Stimulated activated CD8-positive, alpha-beta memory T cell treated with anti-CD3 and anti-CD28 coated beads, Interleukin-7, amount 100 ng/mL, for 48 hours (primary cell): ENCODE measurements at regions not wholly inside any gene's neighbourhood (a gene's known extent, or its start where the extent isn't known, plus 50 kb on each side); places are given as distances from the start of the nearest gene placed in this dataset.
"Not testable (repeated sequence)": the region's sequence is repeated elsewhere in the genome, so short reads cannot be mapped to it uniquely, and the experiment has no call there.

ENCODE experiments used
- DNase-seq, 2 donors: peaks; one replicate each; pipeline ENCODE4 v3.0.0-alpha.2; 2020; ENCODE audit warnings: low read depth in 1 of 2; ENCODE audit errors: extremely low read depth in 1 of 2

- no peak for DNase-seq
Observed at GRCh38 chr6:4341078-4341797, 205.9 kb upstream of the ECI2 start.

GRCh38 chr6:4340544-4340943 is 205.2 kb upstream of the ECI2 start:
- no peak for DNase-seq

GRCh38 chr6:4338884-4339283 is 203.5 kb upstream of the ECI2 start:
- no peak for DNase-seq

- no peak for DNase-seq
Observed at GRCh38 chr6:4336778-4337442, 201.5 kb upstream of the ECI2 start.

GRCh38 chr6:4336084-4336483 is 200.7 kb upstream of the ECI2 start:
- no peak for DNase-seq

- not testable (repeated sequence) for DNase-seq
Observed at GRCh38 chr6:4334158-4334740, 198.9 kb upstream of the ECI2 start.

GRCh38 chr6:4327841-4328240 is 192.5 kb upstream of the ECI2 start:
- no peak for DNase-seq

- no peak for DNase-seq
Observed at GRCh38 chr6:4324746-4325145, 189.4 kb upstream of the ECI2 start.

GRCh38 chr6:4323322-4323721 is 187.9 kb upstream of the ECI2 start:
- no peak for DNase-seq

GRCh38 chr6:4322846-4323309 is 187.5 kb upstream of the ECI2 start:
- DNase-seq, result no peak

- DNase-seq, result no peak
Observed at GRCh38 chr6:4322134-4322845, 186.9 kb upstream of the ECI2 start.

- DNase-seq, result no peak
Observed at GRCh38 chr6:4320860-4321259, 185.5 kb upstream of the ECI2 start.

- DNase-seq, result no peak
Observed at GRCh38 chr6:4319981-4320683, 184.8 kb upstream of the ECI2 start.

GRCh38 chr6:4318321-4318720 is 182.9 kb upstream of the ECI2 start:
- DNase-seq, result no peak

- DNase-seq, result no peak
Observed at GRCh38 chr6:4316867-4317400, 181.6 kb upstream of the ECI2 start.

- DNase-seq, result no peak
Observed at GRCh38 chr6:4314201-4314707, 178.9 kb upstream of the ECI2 start.

GRCh38 chr6:4313044-4313686 is 177.8 kb upstream of the ECI2 start:
- no peak for DNase-seq

- DNase-seq, result no peak
Observed at GRCh38 chr6:4311976-4312860, 176.8 kb upstream of the ECI2 start.

- no peak for DNase-seq
Observed at GRCh38 chr6:4309540-4309939, 174.2 kb upstream of the ECI2 start.
